K562 (cell line): ENCODE measurements at regions not wholly inside any gene's neighbourhood (a gene's known extent, or its start where the extent isn't known, plus 50 kb on each side); places are given as distances from the start of the nearest gene placed in this dataset.

Source experiments
- CTCF ChIP-seq, 3 experiments: IDR thresholded peaks in 2 of 3; conservative IDR thresholded peaks in 1 of 3; 2 replicates each; pipeline ENCODE4 v1.5.1; 2011 to 2012; ENCODE audit warnings: low read length in 3 of 3, mild to moderate bottlenecking in 3 of 3, control low read depth in 2 of 3, improper control_type of control experiment in 1 of 3, inconsistent platforms in 1 of 3, low read depth in 1 of 3, mixed read lengths in 1 of 3, moderate library complexity in 1 of 3; ENCODE audit not compliant: insufficient read depth in 2 of 3
- EGR1 ChIP-seq: fragments of 450-650 bp; conservative IDR thresholded peaks from 2 replicates; pipeline ENCODE4 v1.6.1; 2017; ENCODE audit warnings: mild to moderate bottlenecking
- ELF1 ChIP-seq: fragments of 200-800 bp; sonication (Bioruptor generic); IDR thresholded peaks from 2 replicates; pipeline ENCODE4 v1.6.1; 2016; ENCODE audit warnings: missing genetic modification characterization, missing compliant biosample characterization
- FOXA1 ChIP-seq: fragments of 450-650 bp; IDR thresholded peaks from 2 replicates; pipeline ENCODE4 v1.6.1; 2016; ENCODE audit warnings: mild to moderate bottlenecking, borderline replicate concordance
- MYBL2 ChIP-seq, 2 experiments: fragments of 450-650 bp in 1 of 2; sonication (generic) in 1 of 2; formaldehyde crosslinking in 1 of 2; IDR thresholded peaks; 2 replicates each; pipeline versions ENCODE4 v1.6.1 to v1.8.1; 2017 to 2022; ENCODE audit warnings: borderline replicate concordance in 1 of 2, inconsistent platforms in 1 of 2, low read depth in 1 of 2, mild to moderate bottlenecking in 1 of 2, missing genetic modification reagents in 1 of 2, moderate library complexity in 1 of 2
- MYC ChIP-seq, 2 experiments: fragments of 250-450 bp in 1 of 2; sonication (Bioruptor Pico) in 1 of 2; IDR thresholded peaks; 2 replicates each; pipeline versions ENCODE4 v1.5.1 to v1.6.1; 2012 to 2021; ENCODE audit warnings: low read depth in 2 of 2, borderline replicate concordance in 1 of 2, improper control_type of control experiment in 1 of 2, low read length in 1 of 2, mild to moderate bottlenecking in 1 of 2, moderate library complexity in 1 of 2
- NRF1 ChIP-seq, 2 experiments: fragments of 450-650 bp; IDR thresholded peaks in 1 of 2; conservative IDR thresholded peaks in 1 of 2; 2 replicates each; pipeline ENCODE4 v1.6.1; 2014; ENCODE audit warnings: mild to moderate bottlenecking in 2 of 2
- POU5F1 ChIP-seq: fragments of 150-350 bp; IDR thresholded peaks from 2 replicates; pipeline ENCODE4 v1.6.1; 2014; ENCODE audit warnings: borderline replicate concordance, low read length, low read depth, mild to moderate bottlenecking; ENCODE audit not compliant: partially characterized antibody
- SMARCA5 ChIP-seq: fragments of 450-650 bp; IDR thresholded peaks from 2 replicates; pipeline ENCODE4 v1.6.1; 2016
- TCF7 ChIP-seq: sonication (generic); IDR thresholded peaks from 2 replicates; pipeline ENCODE4 v1.6.1; 2016; ENCODE audit warnings: antibody characterized with exemption, borderline replicate concordance
- ZNF384 ChIP-seq: IDR thresholded peaks from 2 replicates; pipeline ENCODE4 v1.6.1; 2012; ENCODE audit warnings: low read depth, low read length, improper control_type of control experiment
- TF ChIP-seq, protein P1 (sequence below), 2 experiments: fragments of 450-650 bp in 1 of 2; sonication (generic) in 1 of 2; formaldehyde crosslinking in 1 of 2; IDR thresholded peaks in 1 of 2; conservative IDR thresholded peaks in 1 of 2; 2 replicates each; pipeline versions ENCODE4 v1.6.1 to v1.8.1; 2016 to 2023; ENCODE audit warnings: mild to moderate bottlenecking in 2 of 2, moderate library complexity in 2 of 2, inconsistent platforms in 1 of 2, missing genetic modification reagents in 1 of 2

- TF ChIP-seq ELF1 (tag), result no peak
- TF ChIP-seq MYBL2 (IDR thresholded peaks at IDR 0.05; ENCODE audit: low read depth), result no peak
- no peak for TF ChIP-seq MYBL2 (CRISPR knock-in tag; IDR thresholded peaks at IDR 0.05; ENCODE audit: borderline replicate concordance)
- TF ChIP-seq TCF7, result no peak
- no peak for TF ChIP-seq EGR1
- TF ChIP-seq CTCF (IDR thresholded peaks at IDR 0.05 in 2 of 3, conservative IDR thresholded peaks at IDR 0.05 in 1 of 3; ENCODE audit: insufficient read depth in 2 of 3, low read depth in 1 of 3, low read length in 3 of 3), result no peak
- no peak for TF ChIP-seq NRF1 (conservative IDR thresholded peaks at IDR 0.05 in 1 of 2, IDR thresholded peaks at IDR 0.05 in 1 of 2)
- no peak for TF ChIP-seq FOXA1
- TF ChIP-seq, protein P1, sequence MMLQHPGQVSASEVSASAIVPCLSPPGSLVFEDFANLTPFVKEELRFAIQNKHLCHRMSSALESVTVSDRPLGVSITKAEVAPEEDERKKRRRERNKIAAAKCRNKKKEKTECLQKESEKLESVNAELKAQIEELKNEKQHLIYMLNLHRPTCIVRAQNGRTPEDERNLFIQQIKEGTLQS (IDR thresholded peaks at IDR 0.05), result no peak
- TF ChIP-seq, protein P1 (CRISPR knock-in tag; conservative IDR thresholded peaks at IDR 0.05), result no peak
- TF ChIP-seq MYC (IDR thresholded peaks at IDR 0.05; ENCODE audit: low read depth, low read length), result no peak
- TF ChIP-seq MYC (CRISPR knock-in tag; IDR thresholded peaks at IDR 0.05; ENCODE audit: borderline replicate concordance, low read depth), result no peak
- TF ChIP-seq ZNF384, result no peak
- TF ChIP-seq SMARCA5, result no peak
- no peak for TF ChIP-seq POU5F1
These were observed 107.9 kb upstream of the ELOVL6 start for GRCh38 chr4:110306303-110306702.
